SK-N-SH (cell line): ENCODE measurements at regions not wholly inside any gene's neighbourhood (a gene's known extent, or its start where the extent isn't known, plus 50 kb on each side); places are given as distances from the start of the nearest gene placed in this dataset.

Experiments
- EZH2phosphoT487 ChIP-seq: fragments of 200-600 bp; sonication (generic); IDR thresholded peaks from 2 replicates; pipeline ENCODE4 v1.6.1; 2017; ENCODE audit warnings: low read depth, mixed run types, mild to moderate bottlenecking, antibody characterized with exemption, moderate library complexity, borderline replicate concordance
- FOSL2 ChIP-seq: IDR thresholded peaks from 2 replicates; pipeline ENCODE4 v1.4.0; 2012; ENCODE audit warnings: low read depth, mild to moderate bottlenecking, moderate library complexity, borderline replicate concordance
- JUND ChIP-seq: IDR thresholded peaks from 2 replicates; pipeline ENCODE4 v1.4.0; 2012
- MXI1 ChIP-seq: IDR thresholded peaks from 2 replicates; pipeline ENCODE4 v1.6.1; 2012; ENCODE audit warnings: mild to moderate bottlenecking, low read depth, low read length, improper control_type of control experiment
- POLR2AphosphoS5 ChIP-seq: IDR thresholded peaks from 2 replicates; pipeline ENCODE4 v1.6.1; 2012; ENCODE audit warnings: low read depth, low read length
- RCOR1 ChIP-seq: fragments of 150-350 bp; IDR thresholded peaks from 2 replicates; pipeline ENCODE4 v1.6.1; 2017; ENCODE audit warnings: antibody characterized with exemption, low read length
- SIN3A ChIP-seq: IDR thresholded peaks from 2 replicates; pipeline ENCODE4 v1.6.1; 2012; ENCODE audit warnings: low read depth, mild to moderate bottlenecking, low read length, moderate library complexity, borderline replicate concordance
- TAF1 ChIP-seq: IDR thresholded peaks from 2 replicates; pipeline ENCODE4 v1.6.1; 2012; ENCODE audit warnings: low read depth, mild to moderate bottlenecking, low read length, moderate library complexity, borderline replicate concordance
- TCF12 ChIP-seq: IDR thresholded peaks from 2 replicates; pipeline ENCODE4 v1.4.0; 2012
- YY1 ChIP-seq: IDR thresholded peaks from 2 replicates; pipeline ENCODE4 v1.4.0; 2012; ENCODE audit warnings: low read depth, mild to moderate bottlenecking
- TF ChIP-seq, protein P1 (sequence below): IDR thresholded peaks from 2 replicates; pipeline ENCODE4 v1.4.0; 2012; ENCODE audit warnings: low read depth
- TF ChIP-seq, protein P2 (sequence below): fragments of 200-600 bp; sonication (generic); IDR thresholded peaks from 2 replicates; pipeline ENCODE4 v1.6.1; 2017; ENCODE audit warnings: antibody characterized with exemption, mild to moderate bottlenecking, moderate library complexity
- TF ChIP-seq, protein P3 (sequence below): IDR thresholded peaks from 2 replicates; pipeline ENCODE4 v1.4.0; 2012; ENCODE audit warnings: low read depth, borderline replicate concordance
- TF ChIP-seq, protein P4 (sequence below): fragments of 150-350 bp; IDR thresholded peaks from 2 replicates; pipeline ENCODE4 v1.6.1; 2016; ENCODE audit warnings: mild to moderate bottlenecking, low read depth, low read length

DNA sequence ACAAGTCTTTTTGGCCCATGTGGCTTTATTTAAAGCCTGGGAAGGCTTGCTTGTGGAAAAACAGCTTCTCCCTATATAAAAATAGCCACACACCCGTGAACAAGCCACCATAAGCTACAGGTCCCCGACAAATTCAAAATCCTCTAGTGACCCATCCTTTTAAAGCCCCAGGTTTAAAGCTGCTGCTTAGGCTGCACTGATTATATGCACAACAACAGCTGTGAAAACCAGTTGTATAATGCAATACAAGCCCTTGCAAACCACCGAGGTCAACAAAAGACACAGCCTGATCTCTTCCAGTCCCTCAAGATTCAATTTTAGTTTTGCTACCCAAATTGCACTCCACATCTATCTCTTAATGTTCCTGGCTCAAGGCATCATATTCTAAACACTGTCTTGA lies 186.0 kb upstream of the WDFY3 start:
- TF ChIP-seq, protein P1, sequence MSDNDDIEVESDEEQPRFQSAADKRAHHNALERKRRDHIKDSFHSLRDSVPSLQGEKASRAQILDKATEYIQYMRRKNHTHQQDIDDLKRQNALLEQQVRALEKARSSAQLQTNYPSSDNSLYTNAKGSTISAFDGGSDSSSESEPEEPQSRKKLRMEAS: no peak
- TF ChIP-seq EZH2phosphoT487: no peak
- TF ChIP-seq FOSL2: no peak
- TF ChIP-seq, protein P2, sequence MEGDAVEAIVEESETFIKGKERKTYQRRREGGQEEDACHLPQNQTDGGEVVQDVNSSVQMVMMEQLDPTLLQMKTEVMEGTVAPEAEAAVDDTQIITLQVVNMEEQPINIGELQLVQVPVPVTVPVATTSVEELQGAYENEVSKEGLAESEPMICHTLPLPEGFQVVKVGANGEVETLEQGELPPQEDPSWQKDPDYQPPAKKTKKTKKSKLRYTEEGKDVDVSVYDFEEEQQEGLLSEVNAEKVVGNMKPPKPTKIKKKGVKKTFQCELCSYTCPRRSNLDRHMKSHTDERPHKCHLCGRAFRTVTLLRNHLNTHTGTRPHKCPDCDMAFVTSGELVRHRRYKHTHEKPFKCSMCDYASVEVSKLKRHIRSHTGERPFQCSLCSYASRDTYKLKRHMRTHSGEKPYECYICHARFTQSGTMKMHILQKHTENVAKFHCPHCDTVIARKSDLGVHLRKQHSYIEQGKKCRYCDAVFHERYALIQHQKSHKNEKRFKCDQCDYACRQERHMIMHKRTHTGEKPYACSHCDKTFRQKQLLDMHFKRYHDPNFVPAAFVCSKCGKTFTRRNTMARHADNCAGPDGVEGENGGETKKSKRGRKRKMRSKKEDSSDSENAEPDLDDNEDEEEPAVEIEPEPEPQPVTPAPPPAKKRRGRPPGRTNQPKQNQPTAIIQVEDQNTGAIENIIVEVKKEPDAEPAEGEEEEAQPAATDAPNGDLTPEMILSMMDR: no peak
- TF ChIP-seq TAF1: no peak
- no peak for TF ChIP-seq POLR2AphosphoS5
- no peak for TF ChIP-seq YY1
- TF ChIP-seq MXI1: no peak
- TF ChIP-seq, protein P3, sequence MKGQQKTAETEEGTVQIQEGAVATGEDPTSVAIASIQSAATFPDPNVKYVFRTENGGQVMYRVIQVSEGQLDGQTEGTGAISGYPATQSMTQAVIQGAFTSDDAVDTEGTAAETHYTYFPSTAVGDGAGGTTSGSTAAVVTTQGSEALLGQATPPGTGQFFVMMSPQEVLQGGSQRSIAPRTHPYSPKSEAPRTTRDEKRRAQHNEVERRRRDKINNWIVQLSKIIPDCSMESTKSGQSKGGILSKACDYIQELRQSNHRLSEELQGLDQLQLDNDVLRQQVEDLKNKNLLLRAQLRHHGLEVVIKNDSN: no peak
- TF ChIP-seq, protein P4, sequence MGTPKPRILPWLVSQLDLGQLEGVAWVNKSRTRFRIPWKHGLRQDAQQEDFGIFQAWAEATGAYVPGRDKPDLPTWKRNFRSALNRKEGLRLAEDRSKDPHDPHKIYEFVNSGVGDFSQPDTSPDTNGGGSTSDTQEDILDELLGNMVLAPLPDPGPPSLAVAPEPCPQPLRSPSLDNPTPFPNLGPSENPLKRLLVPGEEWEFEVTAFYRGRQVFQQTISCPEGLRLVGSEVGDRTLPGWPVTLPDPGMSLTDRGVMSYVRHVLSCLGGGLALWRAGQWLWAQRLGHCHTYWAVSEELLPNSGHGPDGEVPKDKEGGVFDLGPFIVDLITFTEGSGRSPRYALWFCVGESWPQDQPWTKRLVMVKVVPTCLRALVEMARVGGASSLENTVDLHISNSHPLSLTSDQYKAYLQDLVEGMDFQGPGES: no peak
- TF ChIP-seq JUND: no peak
- no peak for TF ChIP-seq RCOR1
- TF ChIP-seq SIN3A: no peak
- TF ChIP-seq TCF12: no peak
